Sciatic nerve (tissue), 2 donors: ENCODE measurements at regions not wholly inside any gene's neighbourhood (a gene's known extent, or its start where the extent isn't known, plus 50 kb on each side); places are given as distances from the start of the nearest gene placed in this dataset.
A peak's percentile ranks its signal among the peaks of the same experiment; 100 is the strongest.

Source experiments
- ATAC-seq: fragments of 200-7000 bp; cut with Tn5 transposase; one replicate; pipeline ENCODE4 v1.9.1; 2020; ENCODE audit warnings: mild to moderate bottlenecking, moderate library complexity
- DNase-seq: peaks from one replicate; pipeline ENCODE4 v3.0.0-alpha.2; 2020; ENCODE audit warnings: low spot score
- intact Hi-C: fragments of 100-400 bp; cut with DNase I; formaldehyde crosslinking; loops from one replicate; pipeline ENCODE4 v1.14.2; 2022
- donor health status: DM: no; HTN: no; CAD: no.
- donor health status: DM: no; HTN: no; CAD: no.

GRCh38 chr13:73272831-73273230, 214.0 kb downstream of the KLF5 start:
- ATAC-seq (no peak), DNase-seq (no peak)
- intact Hi-C loops, result no loop called here

GRCh38 chr13:73268306-73268705, 209.5 kb downstream of the KLF5 start:
- no peak for DNase-seq
- ATAC-seq, result no peak
- intact Hi-C loops, result no loop called here

GRCh38 chr13:73266640-73267180, 207.9 kb downstream of the KLF5 start:
- ATAC-seq (no peak), DNase-seq (no peak)
- intact Hi-C loops, result no loop called here

- intact Hi-C loops, result no loop called here
- ATAC-seq (no peak), DNase-seq (no peak)
Measured at GRCh38 chr13:73262862-73263627, 204.2 kb downstream of the KLF5 start.

- intact Hi-C loops, result no loop called here
- DNase-seq (no peak), ATAC-seq (no peak)
Measured at GRCh38 chr13:73261739-73262216, 203.0 kb downstream of the KLF5 start.

GRCh38 chr13:73259061-73260017, 200.5 kb downstream of the KLF5 start:
- intact Hi-C loops, result no loop called here
- no peak for DNase-seq
- ATAC-seq, result peak; percentile 79

GRCh38 chr13:73258406-73258805, 199.6 kb downstream of the KLF5 start:
- DNase-seq (no peak), ATAC-seq (no peak)
- intact Hi-C loops, result no loop called here

- no peak for ATAC-seq
- no peak for DNase-seq
- intact Hi-C loops, result no loop called here
Measured at GRCh38 chr13:73254827-73255226, 196.0 kb downstream of the KLF5 start.

GRCh38 chr13:73251626-73252265, 192.9 kb downstream of the KLF5 start:
- DNase-seq (no peak), ATAC-seq (peak; percentile 49)
- intact Hi-C loops, result no loop called here

GRCh38 chr13:73250061-73250460, 191.3 kb downstream of the KLF5 start:
- DNase-seq (no peak), ATAC-seq (no peak)
- intact Hi-C loops, result no loop called here

- DNase-seq, result no peak
- ATAC-seq, result peak; percentile 52
- intact Hi-C loops, result no loop called here
Measured at GRCh38 chr13:73248711-73249580, 190.1 kb downstream of the KLF5 start.

- no peak for ATAC-seq
- intact Hi-C loops, result no loop called here
- no peak for DNase-seq
Measured at GRCh38 chr13:73248154-73248553, 189.3 kb downstream of the KLF5 start.

GRCh38 chr13:73245246-73245645, 186.4 kb downstream of the KLF5 start:
- ATAC-seq, result no peak

GRCh38 chr13:73244467-73244866, 185.7 kb downstream of the KLF5 start:
- DNase-seq (no peak), ATAC-seq (no peak)
- intact Hi-C loops, result no loop called here

More at GRCh38 chr13:73245246-73245645, 186.4 kb downstream of the KLF5 start:
- no peak for DNase-seq
- intact Hi-C loops, result no loop called here

GRCh38 chr13:73242515-73243015, 183.8 kb downstream of the KLF5 start:
- intact Hi-C loops, result no loop called here
- ATAC-seq, result no peak
- no peak for DNase-seq

GRCh38 chr13:73240193-73240592, 181.4 kb downstream of the KLF5 start:
- intact Hi-C loops, result no loop called here
- ATAC-seq (no peak), DNase-seq (no peak)

GRCh38 chr13:73235385-73235784, 176.6 kb downstream of the KLF5 start:
- intact Hi-C loops, result no loop called here
- DNase-seq, result no peak
- ATAC-seq, result no peak

- ATAC-seq (no peak), DNase-seq (no peak)
- intact Hi-C loops, result no loop called here
Measured at GRCh38 chr13:73231471-73231870, 172.7 kb downstream of the KLF5 start.
